HepG2 (cell line): ENCODE measurements at regions not wholly inside any gene's neighbourhood (a gene's known extent, or its start where the extent isn't known, plus 50 kb on each side); places are given as distances from the start of the nearest gene placed in this dataset.

Experiments used
- ATAC-seq: fragments of 200-7000 bp; cut with Tn5 transposase; 3 replicates; pipeline ENCODE4 v1.9.1; 2020; ENCODE audit warnings: mild to moderate bottlenecking, moderate library complexity
- BruUV-seq: library from RNA; stranded (reverse); fragments of 400-500 nt; replicated peaks from 2 replicates; lab custom pipeline; 2021; lab: Mats Ljungman, UMichigan
- CTCF ChIA-PET: fragments of 300-600 bp; formaldehyde crosslinking; extraction: SDS; loops from one replicate; lab custom pipeline; 2021; ENCODE audit warnings: low total read pairs, inconsistent platforms, low intra/inter-chr PET ratio; lab: Yijun Ruan, JAX
- POLR2A ChIA-PET: fragments of 350-600 bp; sonication (Branson Sonifier 250); formaldehyde crosslinking; loops from one replicate; lab custom pipeline; 2020; ENCODE audit warnings: antibody characterized with exemption, inconsistent platforms; lab: Yijun Ruan, JAX
- DNase-seq: peaks from one replicate; pipeline ENCODE4 v3.0.0-alpha.2; 2015; ENCODE audit warnings: low spot score
- FAIRE-seq: peaks from 3 replicates; lab custom pipeline; 2011; peaks lifted over from hg19 to GRCh38; lab: Jason Lieb, UNC
- H2AFZ ChIP-seq: one replicate; pipeline ENCODE4 v1.6.1; 2011; ENCODE audit warnings: low read length, inconsistent platforms
- H3K27ac ChIP-seq: fragments of 300-600 bp; 3 replicates; pipeline ENCODE4 v1.8.0; 2011; ENCODE audit warnings: mixed run types, mild to moderate bottlenecking, mixed read lengths, low read length, inconsistent platforms; ENCODE audit not compliant: insufficient read depth; ENCODE audit errors: extremely low read length
- H3K27me3 ChIP-seq, 2 experiments: fragments of 200-600 bp in 1 of 2; 2 replicates in 1 of 2; 3 replicates in 1 of 2; pipeline versions ENCODE4 v1.6.0 to v1.8.0; 2011; ENCODE audit warnings: low read length in 2 of 2, mild to moderate bottlenecking in 2 of 2, moderate library complexity in 2 of 2, inconsistent platforms in 1 of 2; ENCODE audit not compliant: insufficient read depth in 2 of 2, control insufficient read depth in 1 of 2
- H3K36me3 ChIP-seq, 2 experiments: fragments of 200-600 bp in 1 of 2; replicated peaks in 1 of 2; 2 replicates in 1 of 2; 3 replicates in 1 of 2; pipeline versions ENCODE4 v1.5.1 to v1.8.0; 2011; ENCODE audit warnings: low read length in 2 of 2, inconsistent platforms in 1 of 2; ENCODE audit not compliant: insufficient read depth in 2 of 2, control insufficient read depth in 1 of 2
- H3K4me1 ChIP-seq: 2 replicates; pipeline ENCODE4 v1.5.1; 2012; ENCODE audit warnings: low read length, inconsistent platforms; ENCODE audit not compliant: insufficient read depth
- H3K4me2 ChIP-seq: 2 replicates; pipeline ENCODE4 v1.6.0; 2011; ENCODE audit warnings: low read depth, low read length, inconsistent platforms
- H3K4me3 ChIP-seq, 3 experiments: fragments of 200-600 bp in 1 of 3; sonication (generic), shearing (Covaris generic) in 1 of 3; replicated peaks in 1 of 3; 2 replicates each; pipeline ENCODE4 v1.5.1; 2011 to 2016; ENCODE audit warnings: low read length in 3 of 3, inconsistent platforms in 2 of 3, low read depth in 2 of 3, mild to moderate bottlenecking in 2 of 3, control low read depth in 1 of 3, mixed read lengths in 1 of 3; ENCODE audit not compliant: insufficient read depth in 1 of 3
- H3K79me2 ChIP-seq: one replicate; pipeline ENCODE4 v1.6.1; 2011; ENCODE audit warnings: low read length, inconsistent platforms; ENCODE audit not compliant: insufficient read depth
- H3K9ac ChIP-seq: 2 replicates; pipeline ENCODE4 v1.6.0; 2011; ENCODE audit warnings: mild to moderate bottlenecking, low read depth, low read length, inconsistent platforms; ENCODE audit not compliant: insufficient read depth
- H3K9me3 ChIP-seq: 2 replicates; pipeline ENCODE4 v1.5.1; 2012; ENCODE audit warnings: mild to moderate bottlenecking, low read length
- H4K20me1 ChIP-seq: 2 replicates; pipeline ENCODE4 v1.6.0; 2011; ENCODE audit warnings: inconsistent platforms, mild to moderate bottlenecking, low read length, moderate library complexity; ENCODE audit not compliant: insufficient read depth
- GABPB1 ChIP-seq: IDR thresholded peaks from 2 replicates; pipeline ENCODE4 v1.6.1; 2016; ENCODE audit warnings: mild to moderate bottlenecking, missing genetic modification reagents, moderate library complexity, missing compliant biosample characterization
- JUNB ChIP-seq: sonication (generic); formaldehyde crosslinking; IDR thresholded peaks from 2 replicates; pipeline ENCODE4 v1.8.0; 2022; ENCODE audit warnings: missing genetic modification reagents, mild to moderate bottlenecking, borderline replicate concordance
- ZNF230 ChIP-seq: sonication (generic); formaldehyde crosslinking; IDR thresholded peaks from 2 replicates; pipeline ENCODE4 v1.4.0; 2020; ENCODE audit warnings: mild to moderate bottlenecking, missing genetic modification reagents
- ZNF761 ChIP-seq: sonication (generic); formaldehyde crosslinking; conservative IDR thresholded peaks from 2 replicates; pipeline ENCODE4 v1.4.0; 2020; ENCODE audit warnings: mild to moderate bottlenecking, missing genetic modification reagents
- WGBS: methylation state at CpG from one replicate; pipeline ENCODE4 v1.1.6; 2017; ENCODE audit warnings: low lambda C conversion rate; 5-methylcytosine and 5-hydroxymethylcytosine counted together
- in situ Hi-C: cut with HindIII; loops from 2 replicates; pipeline ENCODE4 v1.10.0; 2017; ENCODE audit warnings: low pct_unique_long_range_greater_than_20kb; ENCODE audit not compliant: extremely low pct_ligation_motif_present
- intact Hi-C: fragments of 100-400 bp; cut with micrococcal nuclease; formaldehyde crosslinking; loops from one replicate; pipeline ENCODE4 v1.10.0; 2022; ENCODE audit not compliant: unreplicated experiment
- TF ChIP-seq, protein P1 (sequence below): sonication (generic); formaldehyde crosslinking; IDR thresholded peaks from 2 replicates; pipeline ENCODE4 v1.8.1; 2023; ENCODE audit warnings: mild to moderate bottlenecking, moderate library complexity, missing genetic modification reagents
- TF ChIP-seq, protein P2 (sequence below): sonication (generic); formaldehyde crosslinking; IDR thresholded peaks from 2 replicates; pipeline ENCODE4 v1.4.0; 2020; ENCODE audit warnings: missing genetic modification reagents, borderline replicate concordance
- TF ChIP-seq, protein P3 (sequence below): fragments of 450-650 bp; IDR thresholded peaks from 2 replicates; pipeline ENCODE4 v1.6.1; 2016

DNA sequence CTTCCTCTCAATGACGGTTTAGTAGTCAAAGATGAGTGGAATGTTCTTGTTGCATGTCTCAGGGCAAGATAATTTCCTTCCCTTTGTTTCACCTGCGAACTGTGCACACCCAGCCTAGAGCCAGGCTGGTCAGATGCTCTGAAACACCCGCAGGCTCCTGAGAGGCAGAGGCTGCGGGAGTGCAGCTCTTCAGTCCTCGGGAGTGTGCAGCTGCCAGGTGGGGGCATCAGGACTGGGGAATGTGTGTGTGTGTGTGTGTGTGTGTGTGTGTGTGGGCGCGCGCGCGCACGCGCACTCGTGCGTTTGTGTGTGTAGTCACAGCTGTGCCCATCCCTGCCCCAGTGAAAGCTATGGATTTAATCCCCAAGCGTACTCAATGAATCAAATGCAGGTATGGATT, 136.2 kb upstream of the NTM start (continued):
- TF ChIP-seq JUNB (CRISPR knock-in tag) = no peak
- TF ChIP-seq, protein P1, sequence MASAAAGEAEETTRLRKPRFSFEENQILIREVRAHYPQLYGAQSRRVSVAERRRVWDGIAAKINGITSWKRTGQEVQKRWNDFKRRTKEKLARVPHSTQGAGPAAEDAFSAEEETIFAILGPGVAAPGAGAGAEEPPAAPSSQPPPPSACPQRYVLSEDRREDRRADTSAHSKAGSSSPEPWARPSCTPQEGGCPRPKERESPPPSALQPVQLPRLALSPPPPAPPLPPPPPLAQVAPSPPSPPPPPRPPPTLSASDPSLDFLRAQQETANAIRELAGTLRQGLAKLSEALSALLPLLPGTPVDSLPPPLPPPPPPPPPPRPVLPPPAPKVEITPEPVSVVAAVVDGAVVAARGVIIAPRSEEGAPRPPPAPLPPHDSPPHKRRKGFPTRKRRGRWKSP (CRISPR knock-in tag) = no peak
- TF ChIP-seq, all 625 proteins: peak for 0

DNA sequence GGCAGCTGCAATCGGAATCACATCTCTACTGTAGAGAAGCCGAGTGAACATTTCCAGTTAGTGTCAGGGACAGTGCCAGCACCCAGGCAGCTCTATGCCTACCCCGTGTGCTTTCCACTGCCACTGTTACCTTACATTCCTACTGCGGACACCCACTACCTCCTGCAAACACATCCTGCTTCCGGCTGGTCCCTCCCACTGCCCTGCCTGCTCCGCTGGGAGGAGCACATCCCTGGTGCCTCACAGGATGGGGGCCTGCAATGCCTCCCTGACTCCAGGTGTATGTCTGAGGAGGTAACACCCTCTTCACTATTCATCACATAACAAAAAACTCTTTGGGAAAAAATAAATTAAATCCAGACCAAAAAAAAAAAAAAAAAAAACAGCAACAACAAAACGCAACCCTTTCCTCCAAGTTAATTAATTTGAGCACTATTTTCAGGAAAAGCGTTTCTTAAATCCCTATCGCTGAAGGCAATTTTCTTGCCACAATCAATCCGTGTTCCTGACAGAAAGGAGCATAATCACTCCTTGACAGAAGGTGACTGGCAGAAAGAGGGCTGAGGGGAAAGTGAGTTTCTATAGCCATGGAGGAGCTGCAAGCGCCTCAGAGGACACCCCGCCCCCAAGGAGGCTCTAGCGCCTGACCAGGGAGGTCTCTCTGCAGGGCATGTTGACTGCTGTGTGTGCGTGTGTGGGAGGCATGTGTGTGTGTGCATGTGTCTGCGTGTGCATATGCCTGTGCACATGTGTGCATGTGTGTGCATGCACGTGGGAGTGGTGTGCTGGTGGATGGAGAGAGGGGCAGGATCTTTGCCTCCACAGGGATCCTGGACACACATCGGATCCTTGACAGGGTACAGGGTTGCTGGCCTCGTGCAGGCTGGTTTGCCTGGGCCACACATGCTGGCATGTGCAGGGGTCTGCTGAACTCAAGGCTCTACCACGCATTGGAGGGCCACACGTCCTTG, 134.8 kb upstream of the NTM start:
- intact Hi-C loops = no loop called here
- no peak for ATAC-seq
- Histone ChIP-seq H3K4me1 (no peaks in the 10 kb centered on the region), H3K27me3 (peaks cover 0 to 24% of the 10 kb centered on the region in 2 experiments; a peak in 2 of 5 replicates), H2AFZ (no peak overlapping the region), H3K9ac (no peak overlapping the region), H3K4me3 (no peak overlapping the region), H3K36me3 (no peaks in the 10 kb centered on the region), H3K4me2 (no peak overlapping the region), H3K9me3 (no peaks in the 10 kb centered on the region), H3K79me2 (no peaks in the 10 kb centered on the region), H4K20me1 (no peaks in the 10 kb centered on the region), H3K27ac (no peak overlapping the region)
- 34% methylated on average over 15 of the region's 20 CpGs for WGBS
- BruUV-seq = no TSS peak
- TF ChIP-seq, protein P2, sequence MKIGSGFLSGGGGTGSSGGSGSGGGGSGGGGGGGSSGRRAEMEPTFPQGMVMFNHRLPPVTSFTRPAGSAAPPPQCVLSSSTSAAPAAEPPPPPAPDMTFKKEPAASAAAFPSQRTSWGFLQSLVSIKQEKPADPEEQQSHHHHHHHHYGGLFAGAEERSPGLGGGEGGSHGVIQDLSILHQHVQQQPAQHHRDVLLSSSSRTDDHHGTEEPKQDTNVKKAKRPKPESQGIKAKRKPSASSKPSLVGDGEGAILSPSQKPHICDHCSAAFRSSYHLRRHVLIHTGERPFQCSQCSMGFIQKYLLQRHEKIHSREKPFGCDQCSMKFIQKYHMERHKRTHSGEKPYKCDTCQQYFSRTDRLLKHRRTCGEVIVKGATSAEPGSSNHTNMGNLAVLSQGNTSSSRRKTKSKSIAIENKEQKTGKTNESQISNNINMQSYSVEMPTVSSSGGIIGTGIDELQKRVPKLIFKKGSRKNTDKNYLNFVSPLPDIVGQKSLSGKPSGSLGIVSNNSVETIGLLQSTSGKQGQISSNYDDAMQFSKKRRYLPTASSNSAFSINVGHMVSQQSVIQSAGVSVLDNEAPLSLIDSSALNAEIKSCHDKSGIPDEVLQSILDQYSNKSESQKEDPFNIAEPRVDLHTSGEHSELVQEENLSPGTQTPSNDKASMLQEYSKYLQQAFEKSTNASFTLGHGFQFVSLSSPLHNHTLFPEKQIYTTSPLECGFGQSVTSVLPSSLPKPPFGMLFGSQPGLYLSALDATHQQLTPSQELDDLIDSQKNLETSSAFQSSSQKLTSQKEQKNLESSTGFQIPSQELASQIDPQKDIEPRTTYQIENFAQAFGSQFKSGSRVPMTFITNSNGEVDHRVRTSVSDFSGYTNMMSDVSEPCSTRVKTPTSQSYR (CRISPR knock-in tag) = no peak
- no peak for TF ChIP-seq ZNF761 (CRISPR knock-in tag)
- TF ChIP-seq, protein P3, sequence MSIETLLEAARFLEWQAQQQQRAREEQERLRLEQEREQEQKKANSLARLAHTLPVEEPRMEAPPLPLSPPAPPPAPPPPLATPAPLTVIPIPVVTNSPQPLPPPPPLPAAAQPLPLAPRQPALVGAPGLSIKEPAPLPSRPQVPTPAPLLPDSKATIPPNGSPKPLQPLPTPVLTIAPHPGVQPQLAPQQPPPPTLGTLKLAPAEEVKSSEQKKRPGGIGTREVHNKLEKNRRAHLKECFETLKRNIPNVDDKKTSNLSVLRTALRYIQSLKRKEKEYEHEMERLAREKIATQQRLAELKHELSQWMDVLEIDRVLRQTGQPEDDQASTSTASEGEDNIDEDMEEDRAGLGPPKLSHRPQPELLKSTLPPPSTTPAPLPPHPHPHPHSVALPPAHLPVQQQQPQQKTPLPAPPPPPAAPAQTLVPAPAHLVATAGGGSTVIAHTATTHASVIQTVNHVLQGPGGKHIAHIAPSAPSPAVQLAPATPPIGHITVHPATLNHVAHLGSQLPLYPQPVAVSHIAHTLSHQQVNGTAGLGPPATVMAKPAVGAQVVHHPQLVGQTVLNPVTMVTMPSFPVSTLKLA = peak; percentile 93
- no peak for TF ChIP-seq ZNF230 (CRISPR knock-in tag)
- no peak for TF ChIP-seq GABPB1 (CRISPR knock-in tag)
- in situ Hi-C loops = no loop called here
- ChIA-PET CTCF (no interaction called here), POLR2A (no interaction called here)
- FAIRE-seq = no peak
- no peak for DNase-seq
